Keratinocyte (primary cell): ENCODE measurements at regions not wholly inside any gene's neighbourhood (a gene's known extent, or its start where the extent isn't known, plus 50 kb on each side); places are given as distances from the start of the nearest gene placed in this dataset.

Experiments
- CTCF ChIP-seq, 3 experiments: IDR thresholded peaks in 1 of 3; conservative IDR thresholded peaks in 1 of 3; optimal IDR thresholded peaks in 1 of 3; 2 replicates in 2 of 3; 3 replicates in 1 of 3; pipeline versions ENCODE3 to v1.5.1; 2011; ENCODE audit warnings: low read length in 3 of 3, mild to moderate bottlenecking in 3 of 3, moderate library complexity in 2 of 3, control low read depth in 1 of 3, inconsistent platforms in 1 of 3; ENCODE audit not compliant: insufficient read depth in 2 of 3; ENCODE audit errors: extremely low read depth in 1 of 3
- EZH2 ChIP-seq: IDR thresholded peaks from one replicate; pipeline ENCODE4 v1.6.1; 2012; ENCODE audit warnings: inconsistent platforms, mild to moderate bottlenecking, low read length, moderate library complexity

DNA sequence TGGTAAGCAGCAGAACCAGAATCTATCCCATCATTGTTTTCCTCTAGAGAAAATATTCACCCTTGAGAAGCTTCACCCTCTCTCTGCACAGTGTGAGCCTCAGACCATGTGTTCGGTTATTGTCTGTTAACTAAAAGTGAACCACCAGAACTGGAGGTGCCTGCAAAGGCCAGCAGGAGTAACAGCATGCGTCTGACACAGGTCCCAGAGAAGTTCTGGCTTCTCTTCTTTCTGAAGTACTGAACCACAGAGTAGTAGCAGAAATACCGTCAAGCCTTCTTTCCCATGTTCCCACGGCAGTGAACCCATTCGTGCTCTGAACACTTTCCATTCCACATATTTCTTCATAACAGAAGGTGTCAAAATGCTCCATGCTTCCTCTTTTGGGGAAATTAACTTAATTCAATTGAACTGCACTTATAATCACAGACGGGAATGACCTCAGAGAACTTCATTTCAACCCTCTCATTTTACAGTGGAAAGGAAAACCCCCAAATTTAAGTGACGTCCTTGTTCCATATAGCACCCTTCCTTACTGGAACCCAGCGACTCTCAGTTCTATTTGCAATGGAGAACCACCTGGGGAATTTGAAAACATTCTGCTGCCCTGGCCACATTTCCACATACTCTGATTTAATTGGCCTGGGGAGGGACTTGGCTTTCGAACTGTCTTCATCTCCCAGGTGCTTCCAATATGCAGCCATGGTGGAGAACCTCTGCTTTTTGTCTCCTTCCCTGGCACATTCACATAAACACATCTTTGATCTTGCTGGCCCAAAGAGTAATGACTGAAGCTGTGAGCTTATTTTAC, 519.1 kb downstream of the RNF144A start:
- no peak for TF ChIP-seq CTCF (optimal IDR thresholded peaks at IDR 0.05 in 1 of 3, IDR thresholded peaks at IDR 0.05 in 1 of 3, conservative IDR thresholded peaks at IDR 0.05 in 1 of 3; ENCODE audit: extremely low read depth in 1 of 3, insufficient read depth in 2 of 3, low read length in 3 of 3)
- no peak for TF ChIP-seq EZH2
